ENCODE measurements at regions not wholly inside any gene's neighbourhood (a gene's known extent, or its start where the extent isn't known, plus 50 kb on each side); places are given as distances from the start of the nearest gene placed in this dataset.

DNA sequence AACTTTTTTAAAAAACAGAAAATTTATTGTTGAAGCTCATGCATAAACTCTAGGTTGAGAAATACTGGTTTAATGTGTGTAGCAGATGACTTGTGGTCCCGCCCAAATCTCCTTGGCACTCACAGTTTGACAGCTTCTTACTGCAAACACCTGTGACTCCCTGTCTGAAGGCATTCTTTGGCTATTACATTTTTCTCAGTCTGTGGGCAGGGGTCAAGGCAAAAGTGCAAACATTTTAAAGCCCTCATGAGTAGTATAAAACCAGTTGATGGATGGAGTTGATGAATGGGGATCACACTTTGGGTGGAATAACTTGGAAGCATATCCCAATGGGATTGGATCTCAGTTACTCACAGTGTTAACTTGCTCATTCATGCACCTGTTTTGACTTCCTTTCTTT, 1007.0 kb upstream of the NUDT12 start:
- Histone ChIP-seq H4K20me1 (ENCODE audit: insufficient read depth, low read length) (no peaks in the 10 kb centered on the region), H3K9me2 (ENCODE audit: insufficient read depth, low read length) (no peaks in the 10 kb centered on the region), H3K4me2 (ENCODE audit: low read length) (no peak overlapping the region), H3K4me1 (ENCODE audit: insufficient read depth, low read length, poor library complexity, severe bottlenecking) (no peaks in the 10 kb centered on the region), H3K79me2 (ENCODE audit: insufficient read depth, low read depth, low read length) (no peaks in the 10 kb centered on the region), H3K27ac (ENCODE audit: low read depth, low read length, poor library complexity, severe bottlenecking) (no peak overlapping the region), H3K9me3 (ENCODE audit: low read length) (no peaks in the 10 kb centered on the region), H2AFZ (ENCODE audit: low read length) (no peak overlapping the region), H3K36me3 (ENCODE audit: insufficient read depth, low read length) (no peaks in the 10 kb centered on the region), H3K4me3 (ENCODE audit: low read depth, low read length, poor library complexity, severe bottlenecking) (no peak overlapping the region)
- DNase-seq (ENCODE audit: low spot score): no peak
- TF ChIP-seq, protein P1, sequence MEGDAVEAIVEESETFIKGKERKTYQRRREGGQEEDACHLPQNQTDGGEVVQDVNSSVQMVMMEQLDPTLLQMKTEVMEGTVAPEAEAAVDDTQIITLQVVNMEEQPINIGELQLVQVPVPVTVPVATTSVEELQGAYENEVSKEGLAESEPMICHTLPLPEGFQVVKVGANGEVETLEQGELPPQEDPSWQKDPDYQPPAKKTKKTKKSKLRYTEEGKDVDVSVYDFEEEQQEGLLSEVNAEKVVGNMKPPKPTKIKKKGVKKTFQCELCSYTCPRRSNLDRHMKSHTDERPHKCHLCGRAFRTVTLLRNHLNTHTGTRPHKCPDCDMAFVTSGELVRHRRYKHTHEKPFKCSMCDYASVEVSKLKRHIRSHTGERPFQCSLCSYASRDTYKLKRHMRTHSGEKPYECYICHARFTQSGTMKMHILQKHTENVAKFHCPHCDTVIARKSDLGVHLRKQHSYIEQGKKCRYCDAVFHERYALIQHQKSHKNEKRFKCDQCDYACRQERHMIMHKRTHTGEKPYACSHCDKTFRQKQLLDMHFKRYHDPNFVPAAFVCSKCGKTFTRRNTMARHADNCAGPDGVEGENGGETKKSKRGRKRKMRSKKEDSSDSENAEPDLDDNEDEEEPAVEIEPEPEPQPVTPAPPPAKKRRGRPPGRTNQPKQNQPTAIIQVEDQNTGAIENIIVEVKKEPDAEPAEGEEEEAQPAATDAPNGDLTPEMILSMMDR (conservative IDR thresholded peaks at IDR 0.05; ENCODE audit: low read length): no peak
- no peak for TF ChIP-seq EZH2phosphoT487 (IDR thresholded peaks at IDR 0.05; ENCODE audit: borderline replicate concordance, low read depth, low read length)
- ChIA-PET POLR2A (interaction anchor here (0.5 kb wide), 2 partner anchors 15 to 166 kb away, joined by 3 to 4 read pairs; no protein-coding TSS in a partner anchor), CTCF (ENCODE audit: unreplicated experiment) (no interaction called here)
- intact Hi-C loops (cut with micrococcal nuclease; ENCODE audit: unreplicated experiment): no loop called here
- BruUV-seq (replicated peaks): no TSS peak

DNA sequence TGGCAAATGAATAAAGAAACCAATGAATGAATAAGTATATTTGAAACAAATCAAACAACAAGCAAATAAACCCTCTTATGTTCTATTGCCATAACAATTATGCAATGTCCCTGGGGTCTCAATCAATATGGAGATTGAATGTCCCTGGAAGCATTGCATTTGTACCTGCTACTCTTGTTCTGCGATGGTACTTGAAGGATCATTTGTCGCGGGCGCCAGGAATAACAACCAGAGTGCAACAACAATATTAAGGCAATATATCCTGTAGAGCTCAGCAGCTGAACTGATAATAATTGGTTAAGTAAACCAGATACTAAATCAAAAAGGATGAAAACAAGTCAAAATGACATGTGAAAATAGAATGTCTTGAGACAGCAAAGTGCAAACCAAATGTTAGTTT, 1001.9 kb upstream of the NUDT12 start:
- Histone ChIP-seq H3K4me1 (ENCODE audit: insufficient read depth, low read length, poor library complexity, severe bottlenecking) (no peaks in the 10 kb centered on the region), H3K9me3 (ENCODE audit: low read length) (no peaks in the 10 kb centered on the region), H2AFZ (ENCODE audit: low read length) (no peak overlapping the region), H3K4me3 (ENCODE audit: low read depth, low read length, poor library complexity, severe bottlenecking) (no peak overlapping the region), H4K20me1 (ENCODE audit: insufficient read depth, low read length) (no peaks in the 10 kb centered on the region), H3K79me2 (ENCODE audit: insufficient read depth, low read depth, low read length) (no peaks in the 10 kb centered on the region), H3K27ac (ENCODE audit: low read depth, low read length, poor library complexity, severe bottlenecking) (no peak overlapping the region), H3K36me3 (ENCODE audit: insufficient read depth, low read length) (no peaks in the 10 kb centered on the region), H3K4me2 (ENCODE audit: low read length) (no peak overlapping the region), H3K9me2 (ENCODE audit: insufficient read depth, low read length) (no peaks in the 10 kb centered on the region)
- DNase-seq (ENCODE audit: low spot score): no peak
- POLR2A ChIA-PET: no interaction called here
- TF ChIP-seq, protein P1 (conservative IDR thresholded peaks at IDR 0.05; ENCODE audit: low read length): no peak
- no peak for TF ChIP-seq EZH2phosphoT487 (IDR thresholded peaks at IDR 0.05; ENCODE audit: borderline replicate concordance, low read depth, low read length)
- no TSS peak for BruUV-seq (replicated peaks)
- intact Hi-C loops (cut with micrococcal nuclease; ENCODE audit: unreplicated experiment): no loop called here
- CTCF ChIA-PET (ENCODE audit: unreplicated experiment): no interaction called here

DNA sequence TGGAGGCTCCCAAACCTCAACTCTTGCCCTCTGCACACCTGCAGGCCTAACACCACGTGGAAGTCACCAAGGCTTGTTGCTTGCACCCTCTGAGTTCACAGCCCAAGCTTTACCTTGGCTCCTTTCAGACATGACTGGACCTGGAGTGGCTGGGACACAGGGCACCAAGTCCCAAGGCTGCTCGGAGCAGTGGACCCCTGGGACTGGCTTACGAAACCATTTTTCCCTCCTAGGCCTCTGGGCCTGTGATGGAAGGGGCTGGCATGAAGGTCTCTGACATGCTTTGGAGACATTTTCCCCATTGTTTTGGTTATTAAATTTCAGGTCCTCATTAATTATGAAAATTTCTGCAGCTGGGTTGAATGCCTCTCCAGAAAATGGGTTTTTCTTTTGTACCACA, 994.4 kb upstream of the NUDT12 start:
- ChIA-PET CTCF (ENCODE audit: unreplicated experiment) (no interaction called here), POLR2A (no interaction called here)
- Histone ChIP-seq H3K36me3 (ENCODE audit: insufficient read depth, low read length) (no peaks in the 10 kb centered on the region), H3K79me2 (ENCODE audit: insufficient read depth, low read depth, low read length) (no peaks in the 10 kb centered on the region), H4K20me1 (ENCODE audit: insufficient read depth, low read length) (no peaks in the 10 kb centered on the region), H3K4me3 (ENCODE audit: low read depth, low read length, poor library complexity, severe bottlenecking) (no peak overlapping the region), H3K9me2 (ENCODE audit: insufficient read depth, low read length) (no peaks in the 10 kb centered on the region), H3K9me3 (ENCODE audit: low read length) (no peaks in the 10 kb centered on the region), H2AFZ (ENCODE audit: low read length) (no peak overlapping the region), H3K4me1 (ENCODE audit: insufficient read depth, low read length, poor library complexity, severe bottlenecking) (no peaks in the 10 kb centered on the region), H3K27ac (ENCODE audit: low read depth, low read length, poor library complexity, severe bottlenecking) (no peak overlapping the region), H3K4me2 (ENCODE audit: low read length) (no peak overlapping the region)
- TF ChIP-seq, protein P1 (conservative IDR thresholded peaks at IDR 0.05; ENCODE audit: low read length): no peak
- TF ChIP-seq EZH2phosphoT487 (IDR thresholded peaks at IDR 0.05; ENCODE audit: borderline replicate concordance, low read depth, low read length): no peak
- BruUV-seq (replicated peaks): no TSS peak
- intact Hi-C loops (cut with micrococcal nuclease; ENCODE audit: unreplicated experiment): no loop called here
- no peak for DNase-seq (ENCODE audit: low spot score)
